ENCODE measurements at regions not wholly inside any gene's neighbourhood (a gene's known extent, or its start where the extent isn't known, plus 50 kb on each side); places are given as distances from the start of the nearest gene placed in this dataset.

DNA sequence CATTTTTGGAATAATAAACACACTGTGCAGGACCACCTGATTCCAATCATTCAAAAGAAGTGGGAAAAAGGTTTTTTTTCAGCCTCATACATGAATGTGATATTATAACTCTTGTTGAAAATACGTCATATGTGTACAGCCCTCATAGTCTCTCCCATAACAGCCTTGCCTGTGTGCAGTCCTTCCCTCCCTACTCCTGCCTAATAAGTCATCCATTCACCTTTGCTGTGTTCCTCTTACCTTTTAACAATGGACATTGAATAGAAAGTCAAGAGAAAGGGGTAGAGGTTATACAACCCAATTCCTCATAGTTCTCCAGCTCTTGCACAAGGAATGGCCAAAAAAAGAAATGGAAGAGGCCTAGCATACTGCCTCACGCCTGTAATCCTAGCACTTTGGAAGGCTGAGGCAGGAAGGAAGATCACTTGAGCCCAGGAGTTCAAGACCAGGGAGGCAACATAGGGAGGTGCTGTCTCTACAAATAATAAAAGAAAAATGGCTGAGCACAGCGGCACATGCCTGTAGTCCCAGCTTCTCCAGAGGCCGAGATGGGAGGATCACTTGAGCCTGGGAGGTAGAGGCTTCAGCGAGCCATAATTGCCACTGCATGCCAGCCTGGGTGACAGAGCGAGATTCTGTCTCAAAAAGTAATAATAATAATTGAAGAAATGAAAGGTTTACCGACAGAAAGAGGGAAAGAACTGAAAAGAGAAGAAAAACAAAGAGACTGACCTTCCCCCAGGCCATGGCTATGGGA, 356.1 kb upstream of the KIF2A start:
- no peak for DNase-seq

DNA sequence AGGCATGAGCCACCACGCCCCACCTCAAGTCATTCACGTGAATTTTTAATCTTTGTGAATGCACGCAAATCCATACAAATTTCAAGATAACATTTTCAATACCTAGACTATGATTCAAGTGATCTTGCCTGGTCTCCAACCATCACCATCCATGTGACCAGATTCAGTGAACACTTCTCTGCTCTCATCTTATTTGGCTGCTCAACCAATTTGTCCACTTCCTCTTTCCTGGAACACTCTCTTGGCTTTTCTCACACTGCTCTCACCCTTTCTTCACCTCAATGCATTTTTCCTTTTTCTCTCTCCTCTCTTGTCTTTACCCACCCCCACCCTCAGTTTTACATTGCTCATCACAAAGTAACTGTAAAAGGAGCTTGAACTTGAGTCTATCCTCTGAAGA, 354.7 kb upstream of the KIF2A start:
- no peak for DNase-seq

DNA sequence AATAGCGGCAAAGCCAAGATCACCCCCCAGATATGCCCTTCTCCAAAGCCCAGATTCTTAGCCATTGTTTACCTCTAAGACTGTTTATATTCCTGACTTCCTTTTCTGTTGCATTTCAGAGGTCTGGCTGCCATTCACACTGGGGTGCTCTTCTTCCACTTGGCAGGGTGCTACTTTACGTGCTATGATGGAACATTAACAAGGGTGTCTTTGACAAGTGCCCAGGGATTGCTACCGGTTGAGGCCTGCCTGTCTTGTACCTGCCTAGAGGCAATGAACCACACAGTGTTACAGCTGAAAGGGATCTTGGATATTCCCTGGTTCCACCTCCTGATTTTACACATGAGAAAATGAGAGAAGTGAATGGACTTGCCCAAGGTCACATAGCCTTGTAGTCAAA, 352.1 kb upstream of the KIF2A start:
- DNase-seq, result no peak

DNA sequence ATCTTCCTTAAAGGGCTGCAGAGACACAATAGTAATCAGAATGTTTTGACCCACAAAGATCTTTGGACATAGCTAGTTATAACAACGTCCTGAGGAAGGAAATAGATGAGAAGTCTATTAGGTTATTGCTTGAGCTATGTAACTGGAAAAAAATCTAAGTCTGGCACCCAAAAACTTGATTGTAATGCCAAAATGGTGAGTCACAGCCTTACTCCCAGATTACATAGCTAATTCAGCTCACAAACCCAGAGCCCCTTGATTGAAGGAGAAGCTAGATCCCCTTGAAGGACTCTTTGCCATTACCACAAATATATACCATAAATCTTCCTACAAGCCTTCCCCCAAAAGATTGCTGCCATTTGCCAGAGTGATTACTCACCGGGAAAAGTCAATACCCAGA, 341.8 kb upstream of the KIF2A start:
- no peak for DNase-seq

DNA sequence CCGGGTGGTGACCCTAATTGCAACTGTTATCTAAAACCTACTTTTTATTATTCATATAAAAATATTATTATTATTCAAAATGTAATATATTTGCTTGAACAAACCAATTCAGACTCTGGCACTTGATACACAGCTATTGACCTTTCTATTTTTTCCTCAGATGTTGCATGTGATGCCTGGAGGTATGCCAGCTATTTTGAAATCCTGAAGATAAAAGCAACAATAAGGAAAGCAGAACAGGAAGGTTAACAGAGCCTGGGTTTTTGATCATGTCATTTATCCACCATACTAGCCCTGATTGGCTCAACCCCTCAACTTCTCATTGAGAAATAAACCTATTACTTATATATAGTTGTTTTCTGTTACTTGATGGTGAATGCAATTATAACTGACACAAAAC, 340.9 kb upstream of the KIF2A start:
- DNase-seq, result no peak

DNA sequence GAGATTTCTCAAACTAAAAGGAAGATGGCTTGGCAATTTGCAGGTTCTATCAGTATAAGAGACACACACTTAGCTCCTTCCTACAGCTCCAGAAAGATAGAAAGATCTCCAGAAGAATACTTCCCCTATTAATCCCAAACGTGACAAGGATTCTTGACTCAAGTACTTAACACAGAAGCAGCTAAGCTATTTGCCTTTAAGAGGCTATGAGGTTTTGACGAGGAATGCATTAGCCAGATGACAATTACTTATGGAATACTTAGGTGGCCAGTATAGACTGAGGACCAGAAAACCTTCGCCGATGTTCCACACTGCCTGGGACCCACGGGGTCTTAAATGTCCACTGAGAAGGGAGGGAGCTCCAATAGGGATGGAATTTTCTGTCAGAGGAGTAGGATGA, 340.5 kb upstream of the KIF2A start:
- no peak for DNase-seq

DNA sequence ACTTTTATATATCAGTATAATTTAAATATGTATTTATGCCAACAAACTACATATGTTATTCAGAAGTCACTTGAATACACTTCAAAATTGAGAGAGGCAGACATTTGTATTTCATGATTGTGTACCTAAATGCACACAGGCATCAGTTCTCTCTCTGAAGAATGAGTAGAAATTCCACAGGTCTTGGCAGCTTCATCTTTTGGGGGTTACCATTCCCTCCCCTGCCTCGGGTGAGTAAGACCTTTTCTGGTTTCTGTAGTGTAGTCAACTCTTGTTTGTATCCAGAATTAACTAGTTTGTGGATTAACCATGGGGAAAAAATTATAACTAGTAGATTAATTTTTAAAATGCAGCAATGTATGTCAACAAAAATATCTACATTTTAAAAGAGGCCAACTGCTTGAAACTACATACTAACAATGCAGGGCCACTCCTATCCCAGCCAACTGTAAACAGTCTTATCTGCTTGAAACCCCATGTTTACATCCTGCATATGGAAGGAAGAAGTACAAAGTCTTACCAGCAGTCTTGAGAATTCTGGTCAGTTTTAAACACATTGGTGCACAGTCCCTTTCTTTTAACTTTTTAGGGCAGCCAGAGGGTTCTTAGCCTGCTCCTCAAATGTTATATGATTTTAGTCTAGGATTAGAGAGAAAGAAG, 339.6 kb upstream of the KIF2A start:
- no peak for DNase-seq

DNA sequence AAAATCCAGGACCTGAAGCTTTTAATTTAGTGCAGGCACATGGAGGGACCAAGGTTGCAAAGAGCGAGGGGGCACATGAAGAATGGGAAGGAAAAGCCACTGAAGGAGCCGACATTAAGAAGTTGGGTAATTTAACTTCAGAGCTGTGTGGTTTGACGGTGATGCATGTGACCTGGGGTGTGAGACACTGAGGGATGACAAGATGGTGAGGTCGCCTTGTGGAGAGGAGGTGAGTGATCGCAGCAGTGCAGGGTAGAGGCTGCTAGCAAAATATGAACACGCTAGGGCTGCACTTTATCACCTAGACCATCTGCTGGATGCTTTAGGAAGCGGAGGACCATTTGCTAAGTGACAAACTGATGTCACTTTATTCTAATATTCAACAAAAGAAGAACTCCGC, 339.0 kb upstream of the KIF2A start:
- DNase-seq, result no peak

DNA sequence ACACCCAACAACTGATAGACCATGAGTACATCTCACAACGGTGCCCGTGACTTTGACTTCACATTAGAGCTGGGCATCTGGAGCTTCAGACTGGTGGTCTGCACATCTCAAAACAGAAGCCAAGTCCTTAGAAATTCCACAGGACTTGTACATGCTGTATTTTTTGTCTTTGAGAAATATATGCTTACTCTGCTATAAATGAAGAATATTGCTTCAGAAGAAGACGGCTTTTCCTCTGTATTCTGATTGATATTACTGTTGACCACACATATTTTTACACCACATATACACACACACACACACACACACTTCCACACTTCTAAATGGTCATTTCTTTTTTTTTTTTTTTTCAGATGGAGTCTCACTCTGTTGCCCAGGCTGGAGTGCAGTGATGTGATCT, 338.3 kb upstream of the KIF2A start:
- DNase-seq, result no peak

DNA sequence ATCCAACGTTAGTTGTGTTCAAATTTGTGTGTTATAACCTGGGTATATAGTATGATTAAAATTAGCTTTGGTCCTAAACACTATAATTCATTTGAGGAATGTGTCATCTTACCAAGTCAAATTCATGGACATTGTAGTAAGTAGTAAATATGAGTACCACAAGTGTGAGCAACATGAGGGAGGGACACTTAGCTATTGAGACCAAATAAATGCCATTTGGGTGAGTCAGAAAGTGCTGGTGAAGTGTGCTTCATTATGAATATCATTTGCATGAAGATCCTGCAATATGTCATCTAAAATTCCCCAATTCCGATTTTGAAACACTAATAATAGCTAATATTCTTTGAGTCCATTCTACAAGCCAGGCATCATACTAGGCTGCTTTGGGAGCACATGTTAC, 336.7 kb upstream of the KIF2A start:
- DNase-seq, result no peak

DNA sequence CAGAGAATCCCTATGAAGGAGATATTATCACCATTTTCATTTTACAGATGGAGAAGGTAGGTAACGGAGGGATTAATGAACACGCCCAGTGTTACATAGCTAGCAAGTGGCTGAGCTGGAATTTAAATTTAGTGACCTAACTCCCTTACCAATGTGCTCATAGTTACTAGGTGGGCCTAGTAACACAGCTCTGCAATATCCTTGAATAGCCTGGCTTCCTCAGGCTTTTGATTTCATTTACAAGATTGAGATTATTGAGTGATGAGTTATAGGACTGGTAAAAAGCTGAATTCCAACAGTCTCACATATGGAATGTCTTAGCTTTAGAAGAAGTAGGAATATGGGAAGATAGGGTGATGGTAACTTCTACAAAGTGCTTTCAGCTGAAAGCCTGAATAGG, 336.3 kb upstream of the KIF2A start:
- no peak for DNase-seq

DNA sequence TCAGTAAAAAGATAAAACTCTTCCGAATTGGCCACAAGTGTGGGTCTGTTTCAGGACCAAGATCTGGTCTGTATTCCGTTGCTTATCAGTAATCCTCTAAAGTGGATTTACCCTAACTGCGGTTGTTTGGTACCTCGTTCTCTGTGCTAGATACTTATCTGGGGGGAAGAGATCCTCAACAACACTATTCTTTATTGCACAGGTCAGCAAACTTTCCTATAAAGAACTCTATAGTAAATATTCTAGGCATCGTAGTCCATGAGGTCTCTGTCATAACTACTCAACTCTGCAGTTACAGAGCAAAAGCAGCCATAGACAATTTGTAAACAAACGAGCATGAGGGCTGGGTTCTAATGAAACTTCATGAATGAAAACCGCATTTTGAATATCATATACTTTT, 335.8 kb upstream of the KIF2A start:
- no peak for DNase-seq

DNA sequence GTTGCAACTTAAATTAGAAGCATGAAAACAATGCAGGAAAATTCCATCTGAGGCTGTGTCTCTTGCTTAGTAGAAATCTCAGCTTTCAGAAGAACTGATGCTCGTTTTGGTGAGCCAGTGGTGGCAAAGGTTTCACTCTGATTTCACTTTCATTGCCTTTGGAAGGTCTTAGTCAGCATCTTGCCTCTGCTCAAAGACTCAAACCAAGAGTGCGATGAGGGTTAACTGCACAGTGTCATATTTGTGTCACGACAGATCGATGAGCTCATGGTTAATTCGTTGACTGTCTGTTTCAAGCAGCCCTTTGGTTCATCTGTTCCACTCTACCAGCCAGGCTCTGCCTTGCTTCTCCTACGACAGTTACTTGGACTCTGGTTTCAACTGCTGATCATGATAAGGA, 331.3 kb upstream of the KIF2A start:
- DNase-seq, result no peak

DNA sequence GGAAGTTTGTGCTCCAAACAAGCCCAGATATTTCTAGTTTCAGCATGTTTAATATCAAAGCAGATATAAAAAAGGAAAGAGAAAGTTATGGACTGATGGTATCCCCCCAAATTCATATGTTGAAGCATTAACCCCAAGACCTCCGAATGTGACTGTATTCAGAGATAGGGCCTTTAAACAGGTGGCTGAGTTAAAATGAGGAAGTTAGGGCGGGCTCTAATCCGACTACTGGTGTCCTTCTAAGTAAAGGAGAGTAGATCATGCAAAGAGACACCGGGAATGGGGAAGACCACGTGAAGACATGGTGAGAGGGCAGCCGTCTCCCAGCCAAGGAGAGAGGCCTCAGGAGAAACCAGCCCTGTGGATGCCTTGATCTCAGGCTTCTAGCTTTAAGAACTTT, 324.1 kb upstream of the KIF2A start:
- no peak for DNase-seq

DNA sequence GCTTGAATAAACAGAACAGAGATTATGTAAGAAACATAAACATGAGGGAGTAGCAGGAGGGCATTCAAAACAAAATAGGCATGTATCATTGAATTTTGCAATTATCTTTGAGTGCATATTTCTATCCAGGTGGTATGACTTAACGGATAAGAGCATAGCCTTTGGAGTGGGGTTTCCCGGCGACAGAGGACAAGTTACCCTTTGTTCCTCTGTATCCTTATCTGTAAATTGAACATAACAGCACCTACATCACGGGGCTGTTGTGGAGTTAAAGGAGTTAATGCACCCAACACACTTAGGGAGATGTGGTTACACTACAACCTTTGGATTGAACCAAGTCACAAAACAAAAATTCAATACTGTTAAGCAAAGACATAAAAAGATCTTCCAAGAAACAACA, 314.6 kb upstream of the KIF2A start:
- no peak for DNase-seq

DNA sequence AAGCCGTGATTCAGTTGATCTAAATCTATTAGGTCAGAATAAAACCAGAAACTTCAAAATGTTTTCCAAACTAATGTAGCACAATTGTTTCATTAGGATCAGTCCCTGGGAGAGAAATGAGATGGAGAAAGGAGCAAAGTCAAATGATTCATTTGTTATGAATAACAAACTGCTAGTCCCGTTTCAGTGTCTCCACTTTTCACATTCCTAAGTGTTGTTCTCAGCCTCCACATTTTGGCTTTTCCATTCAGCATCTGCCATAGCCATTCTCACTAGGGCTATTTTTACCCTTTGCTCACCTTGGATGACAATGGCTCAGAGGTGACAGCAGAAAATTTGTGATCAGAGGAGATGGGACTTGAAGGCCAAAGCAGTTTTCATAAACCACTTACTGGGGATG, 314.1 kb upstream of the KIF2A start:
- no peak for DNase-seq

DNA sequence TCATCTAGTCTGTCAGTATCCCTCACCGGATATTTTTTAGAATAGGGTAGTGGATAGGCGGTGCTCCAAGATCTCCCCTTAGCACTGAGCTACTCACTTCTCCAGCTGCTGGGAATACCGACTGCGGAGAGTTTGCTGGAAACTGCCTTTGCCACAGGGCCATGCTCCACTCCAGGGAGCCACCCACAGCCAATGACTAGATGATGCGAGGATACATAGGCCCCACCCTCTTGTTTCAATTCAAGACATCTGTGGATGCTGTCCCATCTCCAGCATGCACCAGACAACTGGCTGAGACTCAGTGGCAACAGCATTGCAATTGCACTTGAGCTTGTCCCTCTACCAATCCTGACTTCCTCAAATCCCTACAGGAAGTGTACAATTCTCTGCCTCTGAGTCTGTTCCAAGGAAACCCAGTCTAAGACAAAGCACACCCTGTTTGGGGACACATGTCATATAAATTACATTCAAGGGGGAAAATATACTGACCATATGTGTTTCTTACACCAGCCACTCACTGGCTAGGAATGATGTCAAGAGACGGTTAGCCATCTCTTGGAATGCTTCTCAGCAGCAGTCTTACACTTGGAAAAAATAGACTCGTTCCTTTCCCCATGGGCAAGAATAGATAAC, 312.6 kb upstream of the KIF2A start:
- no peak for DNase-seq

DNA sequence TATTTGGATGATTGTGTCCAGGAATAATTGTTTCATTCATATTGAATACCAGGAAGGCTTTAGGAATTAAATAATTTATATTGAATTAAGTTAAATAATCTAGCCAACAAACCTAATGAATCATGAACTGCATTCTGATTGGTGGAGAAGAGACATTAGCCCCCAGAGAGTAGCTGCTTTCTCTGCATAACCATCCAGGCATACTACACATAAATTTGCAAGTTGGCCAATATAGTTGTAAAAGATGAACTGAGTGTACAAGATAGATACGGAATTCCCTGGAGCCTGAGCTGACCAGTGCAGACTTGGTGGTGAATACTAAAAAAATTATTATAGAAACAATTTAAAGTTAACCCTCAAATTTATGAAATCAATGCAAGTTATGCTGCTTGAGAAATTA, 311.8 kb upstream of the KIF2A start:
- no peak for DNase-seq

DNA sequence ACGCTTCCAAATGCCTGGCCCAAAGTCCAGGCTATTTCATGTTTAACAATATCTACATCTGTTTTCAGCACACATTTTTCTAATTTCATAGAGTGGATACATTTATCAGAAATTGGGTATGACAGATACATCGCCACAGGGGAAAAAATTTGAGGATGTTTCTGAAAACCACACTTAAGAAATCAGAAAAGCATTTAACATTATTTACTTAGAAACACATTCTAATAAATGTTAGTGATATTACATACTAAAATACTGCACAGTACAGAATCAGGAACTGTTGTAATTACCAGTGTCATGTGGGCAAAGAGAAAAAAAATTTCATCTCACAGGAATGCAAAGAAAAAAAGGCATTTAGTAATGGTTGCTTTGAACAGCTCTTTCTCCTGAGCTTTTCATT, 310.5 kb upstream of the KIF2A start:
- DNase-seq, result no peak

DNA sequence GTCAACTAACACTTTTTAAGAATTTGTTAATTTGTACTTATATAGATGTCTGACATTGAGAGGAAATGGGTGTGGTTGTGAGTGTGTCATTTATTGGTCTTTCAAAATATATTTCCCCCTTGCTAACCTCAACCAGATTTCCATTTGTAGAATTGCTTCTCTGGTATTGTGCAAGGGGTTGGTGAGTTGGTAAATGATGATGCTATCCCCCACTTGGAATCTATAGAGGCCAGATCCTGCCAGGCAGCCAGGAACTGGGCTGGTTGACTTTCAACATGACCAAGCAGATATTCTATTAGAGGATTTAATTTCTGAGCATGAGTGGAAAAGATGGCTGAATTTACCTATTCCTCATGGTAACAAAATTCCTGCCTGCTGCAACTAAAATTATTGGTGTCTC, 306.6 kb upstream of the KIF2A start:
- no peak for DNase-seq

DNA sequence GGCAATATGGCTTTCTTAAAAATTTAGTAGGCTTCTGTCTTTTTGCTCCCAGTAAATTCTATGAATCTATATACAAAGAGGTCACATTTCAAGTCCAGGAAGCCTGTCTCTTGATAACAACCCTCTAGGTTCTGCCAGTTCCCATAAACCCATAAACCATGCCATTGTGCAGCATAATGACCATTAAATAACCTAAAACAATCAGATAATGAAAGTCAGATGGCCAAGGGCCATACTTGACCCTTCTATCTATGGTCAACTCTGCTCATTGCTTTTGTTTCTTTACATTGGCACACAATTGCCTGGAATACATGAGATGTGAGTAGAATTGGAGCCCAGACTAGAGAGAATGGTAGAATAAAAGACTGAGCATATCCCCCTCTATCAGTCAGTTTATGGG, 305.4 kb upstream of the KIF2A start:
- no peak for DNase-seq

DNA sequence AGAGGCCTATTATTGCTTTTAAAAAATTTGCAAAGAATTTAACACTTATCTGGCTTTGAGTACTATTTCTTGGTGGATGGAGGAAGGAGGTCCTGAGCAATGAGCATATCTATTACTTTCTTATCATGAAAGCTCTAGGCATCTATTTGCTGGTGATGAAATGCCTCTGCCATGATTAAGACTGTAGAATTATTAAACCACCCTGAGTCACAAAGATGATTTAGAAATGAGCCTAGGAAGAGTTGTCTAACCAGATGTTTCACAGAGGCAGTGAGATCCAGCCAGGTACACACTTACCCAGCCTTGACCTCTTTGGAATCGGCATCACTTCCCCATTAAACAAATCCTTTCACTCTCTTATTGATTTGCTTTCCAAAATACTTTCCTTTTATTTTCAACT, 304.4 kb upstream of the KIF2A start:
- DNase-seq, result no peak

DNA sequence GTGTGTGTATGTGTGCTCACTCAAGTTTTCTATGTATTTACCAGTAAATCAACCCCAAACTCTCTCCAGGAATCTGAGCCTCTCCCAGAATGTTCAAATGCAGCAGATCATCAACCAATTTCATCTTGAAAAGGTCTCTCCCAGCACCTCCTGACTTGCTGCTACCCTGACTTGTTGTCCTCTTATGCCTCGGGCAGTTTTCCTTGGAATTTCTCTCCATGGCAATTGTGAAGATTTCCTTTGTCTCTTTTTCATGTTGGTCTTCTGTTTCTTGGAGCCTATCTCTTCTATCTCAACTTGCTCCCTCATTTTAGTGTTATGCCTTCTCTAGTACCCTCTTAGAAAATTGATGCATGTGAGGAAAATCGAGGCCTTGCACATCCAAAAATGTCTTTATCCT, 303.6 kb upstream of the KIF2A start:
- no peak for DNase-seq

Measured in nucleus accumbens (tissue), 56 donors.